Motor neuron (in vitro differentiated cells): ENCODE measurements at regions not wholly inside any gene's neighbourhood (a gene's known extent, or its start where the extent isn't known, plus 50 kb on each side); places are given as distances from the start of the nearest gene placed in this dataset.

Experiments
- ATAC-seq, 8 experiments: fragments of 200-7000 bp; cut with Tn5 transposase; replicated peaks in 6 of 8; 2 replicates each; pipeline ENCODE4 v1.8.0; 2021; ENCODE audit warnings: mild to moderate bottlenecking in 8 of 8, moderate library complexity in 8 of 8
- H3K27ac ChIP-seq, 2 donors: fragments of 250-450 bp; sonication (Bioruptor Pico); 2 replicates each; pipeline ENCODE4 v1.9.0; 2021; ENCODE audit warnings: antibody characterized with exemption in 2 of 2, mild to moderate bottlenecking in 2 of 2, moderate library complexity in 1 of 2
- H3K4me1 ChIP-seq, 2 donors: fragments of 250-450 bp; sonication (Bioruptor Pico); replicated peaks in 1 of 2; 2 replicates each; pipeline ENCODE4 v1.6.1; 2021; ENCODE audit warnings: antibody characterized with exemption in 2 of 2, mild to moderate bottlenecking in 2 of 2, moderate library complexity in 1 of 2
- H3K4me3 ChIP-seq, 5 donors: fragments of 250-450 bp; sonication (Bioruptor Pico); 2 replicates each; pipeline ENCODE4 v1.9.0; 2021; ENCODE audit warnings: antibody characterized with exemption in 5 of 5, mild to moderate bottlenecking in 5 of 5, moderate library complexity in 4 of 5
- WGBS, 10 experiments: fragments of 450-650 bp; shearing (Covaris generic); methylation state at CpG; one replicate each; pipeline ENCODE4 v1.0.0; 2022; 5-methylcytosine and 5-hydroxymethylcytosine counted together
- in situ Hi-C, 9 experiments: fragments of 400-800 bp; cut with MboI; loops; one replicate each; pipeline ENCODE4 v1.15.0; 2021; ENCODE audit warnings: low sequenced_read_pairs in 9 of 9, low pct_unique_long_range_greater_than_20kb in 2 of 9; ENCODE audit not compliant: unreplicated experiment in 9 of 9

DNA sequence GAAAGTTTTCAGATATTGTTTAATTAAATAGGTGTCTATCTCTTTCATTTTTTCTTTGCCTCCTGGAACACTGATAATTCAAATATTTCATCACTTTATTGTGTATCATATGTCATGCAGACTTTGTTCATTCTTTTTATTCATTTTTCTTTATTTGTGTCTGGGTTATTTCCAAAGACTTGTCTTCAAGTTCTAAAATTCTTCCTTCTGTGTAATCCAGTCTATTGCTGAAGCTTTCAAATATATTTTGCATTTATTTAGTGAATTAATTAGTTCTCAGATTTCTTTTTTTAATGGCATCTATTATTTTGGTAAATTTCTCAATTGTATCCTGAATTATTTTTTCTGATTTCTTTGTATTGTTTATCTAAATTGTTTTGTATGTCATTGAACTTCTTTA lies 70.1 kb downstream of the ZNF330 start:
- Histone ChIP-seq H3K27ac (no peak overlapping the region), H3K4me3 (no peak overlapping the region), H3K4me1 (no peaks in the 10 kb centered on the region)
- in situ Hi-C loops, result no loop called here
- ATAC-seq, result no peak

- in situ Hi-C loops, result no loop called here
- Histone ChIP-seq H3K27ac (no peak overlapping the region), H3K4me3 (no peak overlapping the region), H3K4me1 (no peaks in the 10 kb centered on the region)
- WGBS, 10 experiments, result 15 to 90% (median 73%) methylated on average over 2 of the region's 2 CpGs
- no peak for ATAC-seq
Observed at GRCh38 chr4:141294306-141294705, 73.6 kb downstream of the ZNF330 start.

DNA sequence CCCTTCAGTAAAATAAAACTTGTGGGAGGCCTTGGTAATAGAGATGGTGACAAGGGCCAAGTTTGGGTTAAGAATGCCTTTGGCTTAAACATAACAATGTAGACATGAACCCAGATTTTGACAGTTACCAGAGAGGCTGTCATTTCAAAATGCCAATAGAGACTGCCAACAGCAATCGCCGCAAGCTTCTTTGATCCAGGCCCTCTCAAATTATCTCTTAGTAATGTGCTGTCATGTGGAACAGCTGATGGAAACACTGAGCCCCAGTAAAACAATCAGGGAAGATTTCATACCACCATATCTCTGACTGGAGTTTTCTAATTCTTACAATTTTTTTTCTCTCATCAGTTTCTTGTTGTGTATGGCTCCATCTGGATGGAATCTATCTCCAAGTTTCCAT lies 80.5 kb downstream of the ZNF330 start:
- 38 to 92% (median 61%) methylated on average over 2 of the region's 2 CpGs; no CpG with 5 or more reads in 3 of the 10 experiments for WGBS, 10 experiments
- Histone ChIP-seq H3K4me1 (no peaks in the 10 kb centered on the region), H3K4me3 (no peak overlapping the region), H3K27ac (no peak overlapping the region)
- ATAC-seq, result no peak
- in situ Hi-C loops, result loop anchor here in 1 of 9 experiments (25.0 kb wide), 1 partner anchor 1536 kb away; the partner anchor contains the start of gene INPP4B

DNA sequence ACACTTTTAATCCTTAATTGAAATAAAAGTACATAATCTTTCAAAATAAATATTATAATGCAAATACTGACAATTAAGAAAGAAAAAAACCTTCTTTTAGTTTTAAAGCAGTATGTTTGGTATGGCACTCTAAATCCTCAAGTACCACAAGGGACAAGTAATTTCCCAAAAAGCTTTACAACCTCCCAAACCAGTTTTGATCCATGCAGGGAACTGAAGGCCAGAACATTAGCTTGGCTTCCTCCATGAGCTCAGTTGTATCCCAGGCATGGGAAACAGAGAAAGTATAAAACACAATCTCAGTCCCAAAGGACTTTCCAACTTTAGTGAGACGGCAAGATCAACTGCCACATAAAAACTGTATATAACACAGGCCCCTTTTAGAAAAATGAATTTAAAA lies 82.2 kb downstream of the ZNF330 start:
- no peak for ATAC-seq
- WGBS, 10 experiments, result 54 to 100% (median 88%) methylated on average over 1 of the region's 1 CpG; no CpG with 5 or more reads in 5 of the 10 experiments
- Histone ChIP-seq H3K27ac (no peak overlapping the region), H3K4me3 (no peak overlapping the region), H3K4me1 (no peaks in the 10 kb centered on the region)
- in situ Hi-C loops, result loop anchor here in 1 of 9 experiments (25.0 kb wide), 1 partner anchor 1534 kb away; the partner anchor contains the start of gene INPP4B

GRCh38 chr4:141304346-141304745 lies 83.7 kb downstream of the ZNF330 start:
- Histone ChIP-seq H3K4me3 (no peak overlapping the region), H3K27ac (no peak overlapping the region), H3K4me1 (no peaks in the 10 kb centered on the region)
- in situ Hi-C loops, result loop anchor here in 1 of 9 experiments (25.0 kb wide), 1 partner anchor 1533 kb away; the partner anchor contains the start of gene INPP4B
- no peak for ATAC-seq
- 17 to 100% (median 72%) methylated on average over 1 to 2 of the region's 2 CpGs; no CpG with 5 or more reads in 2 of the 10 experiments for WGBS, 10 experiments

DNA sequence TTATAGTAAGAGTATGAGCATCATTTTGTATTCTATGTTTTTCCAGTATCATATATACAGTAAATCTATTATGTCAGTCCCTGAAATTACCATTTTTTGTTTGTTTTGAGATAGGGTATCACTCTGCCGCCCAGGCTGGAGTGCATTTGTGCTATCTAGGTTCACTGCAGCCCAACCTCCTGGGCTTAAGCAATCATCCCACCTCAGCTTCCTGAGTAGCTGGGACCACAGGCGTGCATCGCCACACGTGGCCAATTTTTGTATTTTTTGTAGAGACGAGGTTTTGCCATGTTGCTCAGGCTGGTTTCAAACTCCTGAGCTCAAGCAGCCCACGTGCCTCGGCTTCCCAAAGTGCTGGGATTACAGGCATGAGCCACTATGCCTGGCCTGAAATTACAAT lies 85.6 kb downstream of the ZNF330 start:
- ATAC-seq, result no peak
- 38 to 100% (median 59%) methylated on average over 1 to 7 of the region's 7 CpGs; no CpG with 5 or more reads in 1 of the 10 experiments for whole genome bisulfite sequencing, 10 experiments
- H3K4me3 ChIP-seq, result no peak overlapping the region
- no peak overlapping the region for H3K27ac ChIP-seq
- in situ Hi-C loops, result loop anchor here in 1 of 9 experiments (25.0 kb wide), 1 partner anchor 1531 kb away; the partner anchor contains the start of gene INPP4B
- H3K4me1 ChIP-seq, result no peaks in the 10 kb centered on the region

- peak; percentile 91 to 99 (median 98) for ATAC-seq
- Histone ChIP-seq H3K27ac (no peak overlapping the region), H3K4me3 (no peak overlapping the region), H3K4me1 (no peaks in the 10 kb centered on the region)
- 14 to 77% (median 30%) methylated on average over 2 to 5 of the region's 5 CpGs; no CpG with 5 or more reads in 3 of the 10 experiments for WGBS, 10 experiments
- in situ Hi-C loops, result loop anchor here in 1 of 9 experiments (25.0 kb wide), 1 partner anchor 1530 kb away; the partner anchor contains the start of gene INPP4B
Observed at GRCh38 chr4:141307241-141307689, 86.6 kb downstream of the ZNF330 start.

DNA sequence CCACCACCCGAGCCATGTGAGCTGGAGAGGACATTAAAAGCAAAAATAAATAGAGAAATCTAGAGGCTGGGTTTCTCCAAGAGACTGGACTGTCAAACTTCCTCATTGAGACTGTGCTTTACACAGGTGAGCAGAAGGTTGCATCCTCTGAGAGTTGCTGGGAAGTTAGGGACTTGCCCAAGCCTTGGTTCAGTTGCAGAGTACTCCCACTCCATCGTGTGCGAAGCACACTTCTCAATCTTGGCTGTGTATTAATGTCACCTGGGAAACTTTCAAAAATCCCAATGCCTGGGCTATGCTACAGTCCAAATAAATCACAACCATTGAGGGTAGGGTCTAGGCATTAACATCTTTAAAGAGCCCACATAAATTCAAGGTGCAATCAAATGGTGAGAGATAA lies 89.2 kb downstream of the ZNF330 start:
- H3K4me3 ChIP-seq, result no peak overlapping the region
- no peak overlapping the region for H3K27ac ChIP-seq
- peak in 1 of 8 experiments; percentile 52 for ATAC-seq
- in situ Hi-C loops, result loop anchor here in 1 of 9 experiments (25.0 kb wide), 1 partner anchor 1527 kb away; the partner anchor contains the start of gene INPP4B
- H3K4me1 ChIP-seq, result no peaks in the 10 kb centered on the region
- WGBS, 10 experiments, result 60 to 83% (median 80%) methylated on average over 1 of the region's 3 CpGs; no CpG with 5 or more reads in 7 of the 10 experiments

- no peaks in the 10 kb centered on the region for H3K4me1 ChIP-seq
- H3K27ac ChIP-seq, result no peak overlapping the region
- no peak overlapping the region for H3K4me3 ChIP-seq
- in situ Hi-C loops, result loop anchor here in 1 of 9 experiments (25.0 kb wide), 1 partner anchor 1526 kb away; the partner anchor contains the start of gene INPP4B
- ATAC-seq, result no peak
- WGBS, 10 experiments, result 67 to 100% (median 83%) methylated on average over 1 of the region's 5 CpGs; no CpG with 5 or more reads in 5 of the 10 experiments
Observed at GRCh38 chr4:141311246-141312204, 90.8 kb downstream of the ZNF330 start.

- Histone ChIP-seq H3K27ac (no peak overlapping the region), H3K4me3 (no peak overlapping the region), H3K4me1 (no peaks in the 10 kb centered on the region)
- 40 to 100% (median 81%) methylated on average over 1 of the region's 1 CpG; no CpG with 5 or more reads in 4 of the 10 experiments for WGBS, 10 experiments
- no peak for ATAC-seq
- in situ Hi-C loops, result loop anchor here in 1 of 9 experiments (25.0 kb wide), 1 partner anchor 1523 kb away; the partner anchor contains the start of gene INPP4B
Observed at GRCh38 chr4:141314627-141315026, 93.9 kb downstream of the ZNF330 start.

DNA sequence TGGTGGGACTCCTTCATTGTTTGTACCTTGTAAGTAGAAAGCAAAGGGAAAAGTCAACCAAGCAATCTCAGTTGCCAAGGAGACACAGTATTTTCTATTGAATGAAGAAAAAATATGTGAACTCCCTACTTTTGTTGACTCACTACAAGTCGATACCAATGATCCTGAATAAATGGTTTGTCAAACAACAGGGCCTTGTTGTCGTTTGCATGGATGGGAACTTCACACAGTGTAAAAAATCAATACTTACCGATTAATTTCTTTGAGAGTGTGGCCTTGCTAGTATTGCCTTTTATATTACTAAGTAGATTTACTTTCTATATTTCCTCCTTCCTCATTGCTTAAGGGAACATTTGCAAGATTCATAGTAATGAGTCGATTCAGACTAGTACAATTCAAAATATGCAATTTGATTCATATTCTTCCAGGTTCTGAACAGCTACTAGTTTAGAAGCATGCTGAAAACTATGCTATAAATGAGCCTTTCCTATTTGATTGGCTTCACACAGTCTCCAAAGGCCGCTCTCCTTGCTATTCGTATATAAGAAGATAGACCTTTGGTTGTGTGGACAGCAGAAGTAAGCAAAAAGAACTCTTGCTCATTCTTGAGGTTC lies 108.0 kb downstream of the ZNF330 start:
- Histone ChIP-seq H3K4me3 (no peak overlapping the region), H3K4me1 (peaks cover 0 to 2% of the 10 kb centered on the region in 2 donors), H3K27ac (no peak overlapping the region)
- in situ Hi-C loops, result no loop called here
- WGBS, 10 experiments, result 53 to 80% (median 67%) methylated on average over 2 to 6 of the region's 6 CpGs; no CpG with 5 or more reads in 1 of the 10 experiments
- peak in 4 of 8 experiments; percentile 28 to 53 (median 38) for ATAC-seq

GRCh38 chr4:141329174-141329569 lies 108.5 kb downstream of the ZNF330 start:
- Histone ChIP-seq H3K4me3 (no peak overlapping the region), H3K27ac (no peak overlapping the region), H3K4me1 (peaks cover 2 to 3% of the 10 kb centered on the region in 2 donors)
- in situ Hi-C loops, result no loop called here
- WGBS, 10 experiments, result 0 to 100% (median 86%) methylated on average over 1 to 3 of the region's 3 CpGs
- peak in 3 of 8 experiments; percentile 60 to 93 (median 90) for ATAC-seq
